IMR-90 (cell line): ENCODE measurements at regions not wholly inside any gene's neighbourhood (a gene's known extent, or its start where the extent isn't known, plus 50 kb on each side); places are given as distances from the start of the nearest gene placed in this dataset.

Experiments used
- ATAC-seq: fragments of 200-7000 bp; cut with Tn5 transposase; 2 replicates; pipeline ENCODE4 v1.9.1; 2020; ENCODE audit warnings: low read depth, mild to moderate bottlenecking, moderate library complexity
- BruUV-seq: library from RNA; stranded (reverse); fragments of 400-500 nt; replicated peaks from 2 replicates; lab custom pipeline; 2021; lab: Mats Ljungman, UMichigan
- CTCF ChIA-PET: fragments of 300-600 bp; formaldehyde crosslinking; extraction: SDS; loops from one replicate; lab custom pipeline; 2021; ENCODE audit warnings: antibody characterized with exemption; lab: Yijun Ruan, JAX
- POLR2A ChIA-PET: fragments of 300-600 bp; sonication (Branson Sonifier 250); formaldehyde crosslinking; loops from one replicate; lab custom pipeline; 2022; ENCODE audit warnings: antibody characterized with exemption; ENCODE audit not compliant: unreplicated experiment; lab: Charles Lee
- DNase-seq: peaks from one replicate; pipeline ENCODE4 v3.0.0; 2013
- H2AFZ ChIP-seq: replicated peaks from 2 replicates; pipeline ENCODE3; 2013; ENCODE audit warnings: low read length, mild to moderate bottlenecking; ENCODE audit not compliant: poor library complexity
- H2AK5ac ChIP-seq: 2 replicates; pipeline ENCODE4 v1.6.1; 2013; ENCODE audit warnings: low read depth, low read length, inconsistent platforms
- H2AK9ac ChIP-seq: replicated peaks from 2 replicates; pipeline ENCODE3; 2013; ENCODE audit warnings: mild to moderate bottlenecking, low read depth, low read length, moderate library complexity; ENCODE audit not compliant: poor library complexity
- H2BK120ac ChIP-seq: 2 replicates; pipeline ENCODE4 v1.6.1; 2013; ENCODE audit warnings: low read depth, low read length, inconsistent platforms
- H2BK15ac ChIP-seq: 3 replicates; pipeline ENCODE4 v1.6.1; 2013; ENCODE audit warnings: low read depth, low read length, inconsistent platforms
- H2BK20ac ChIP-seq: 2 replicates; pipeline ENCODE4 v1.6.1; 2013; ENCODE audit warnings: low read depth, mild to moderate bottlenecking, inconsistent platforms, low read length, moderate library complexity
- H2BK5ac ChIP-seq: 2 replicates; pipeline ENCODE4 v1.6.1; 2013; ENCODE audit warnings: mild to moderate bottlenecking, low read depth, low read length, inconsistent platforms; ENCODE audit not compliant: poor library complexity, severe bottlenecking
- H3K14ac ChIP-seq: replicated peaks from 2 replicates; pipeline ENCODE4 v1.6.1; 2013; ENCODE audit warnings: low read depth, low read length, inconsistent platforms
- H3K18ac ChIP-seq: 2 replicates; pipeline ENCODE4 v1.6.1; 2013; ENCODE audit warnings: low read depth, low read length, control low read depth
- H3K23ac ChIP-seq: 2 replicates; pipeline ENCODE4 v1.6.1; 2013; ENCODE audit warnings: low read depth, low read length, inconsistent platforms
- H3K27ac ChIP-seq: 2 replicates; pipeline ENCODE4 v1.5.1; 2013; ENCODE audit warnings: mild to moderate bottlenecking, control low read depth, low read length; ENCODE audit not compliant: insufficient read depth
- H3K27me3 ChIP-seq: 2 replicates; pipeline ENCODE4 v1.6.1; 2013; ENCODE audit warnings: low read length; ENCODE audit not compliant: control insufficient read depth, insufficient read depth
- H3K36me3 ChIP-seq: 2 replicates; pipeline ENCODE4 v1.6.1; 2013; ENCODE audit warnings: low read length, mixed read lengths; ENCODE audit not compliant: control insufficient read depth, insufficient read depth
- H3K4ac ChIP-seq: 2 replicates; pipeline ENCODE4 v1.6.1; 2013; ENCODE audit warnings: low read depth, low read length, inconsistent platforms
- H3K4me1 ChIP-seq: 2 replicates; pipeline ENCODE4 v1.6.1; 2013; ENCODE audit warnings: low read length, mixed read lengths; ENCODE audit not compliant: control insufficient read depth, insufficient read depth
- H3K4me2 ChIP-seq: 2 replicates; pipeline ENCODE4 v1.6.1; 2013; ENCODE audit warnings: low read depth, mild to moderate bottlenecking, control low read depth, low read length, moderate library complexity
- H3K4me3 ChIP-seq: 2 replicates; pipeline ENCODE4 v1.5.1; 2013; ENCODE audit warnings: low read depth, mild to moderate bottlenecking, control low read depth, low read length, moderate library complexity; ENCODE audit not compliant: insufficient read depth
- H3K56ac ChIP-seq: 2 replicates; pipeline ENCODE4 v1.6.1; 2013; ENCODE audit warnings: low read length, inconsistent platforms; ENCODE audit not compliant: insufficient read depth; ENCODE audit errors: extremely low read depth
- H3K79me1 ChIP-seq, 2 experiments: 2 replicates each; pipeline ENCODE4 v1.6.1; 2013; ENCODE audit warnings: low read length in 2 of 2, inconsistent platforms in 1 of 2, low read depth in 1 of 2
- H3K9ac ChIP-seq: 2 replicates; pipeline ENCODE4 v1.6.1; 2013; ENCODE audit warnings: low read depth, low read length, control low read depth
- H3K9me1 ChIP-seq: 2 replicates; pipeline ENCODE4 v1.6.1; 2013; ENCODE audit warnings: low read length, inconsistent platforms; ENCODE audit not compliant: insufficient read depth
- H3K9me3 ChIP-seq: 2 replicates; pipeline ENCODE4 v1.6.1; 2013; ENCODE audit warnings: low read length; ENCODE audit not compliant: control insufficient read depth, insufficient read depth
- H4K20me1 ChIP-seq: 2 replicates; pipeline ENCODE4 v1.6.1; 2013; ENCODE audit warnings: low read length, inconsistent platforms; ENCODE audit not compliant: insufficient read depth
- H4K5ac ChIP-seq: 2 replicates; pipeline ENCODE4 v1.6.1; 2013; ENCODE audit warnings: mild to moderate bottlenecking, low read depth, low read length, control low read depth
- H4K8ac ChIP-seq, 2 experiments: 2 replicates each; pipeline ENCODE4 v1.6.1; 2013; ENCODE audit warnings: low read depth in 2 of 2, low read length in 2 of 2, control low read depth in 1 of 2, inconsistent platforms in 1 of 2
- H4K91ac ChIP-seq: 2 replicates; pipeline ENCODE4 v1.6.1; 2013; ENCODE audit warnings: low read depth, low read length, inconsistent platforms; ENCODE audit not compliant: insufficient read depth
- BHLHE40 ChIP-seq: fragments of 150-350 bp; IDR thresholded peaks from 2 replicates; pipeline ENCODE4 v1.6.1; 2016; ENCODE audit warnings: mild to moderate bottlenecking, low read depth, low read length
- CEBPB ChIP-seq: IDR thresholded peaks from 2 replicates; pipeline ENCODE4 v1.6.1; 2012; ENCODE audit warnings: low read depth, low read length, improper control_type of control experiment
- CHD1 ChIP-seq: IDR thresholded peaks from 2 replicates; pipeline ENCODE4 v1.6.1; 2012; ENCODE audit warnings: low read depth, low read length, improper control_type of control experiment
- CTCF ChIP-seq: conservative IDR thresholded peaks from 2 replicates; pipeline ENCODE4 v1.5.1; 2012; ENCODE audit warnings: mild to moderate bottlenecking, low read depth, low read length, improper control_type of control experiment
- ELK1 ChIP-seq: fragments of 150-350 bp; IDR thresholded peaks from 2 replicates; pipeline ENCODE4 v1.6.1; 2016; ENCODE audit warnings: low read depth, mild to moderate bottlenecking, low read length, moderate library complexity, borderline replicate concordance
- FOS ChIP-seq: fragments of 150-350 bp; IDR thresholded peaks from 2 replicates; pipeline ENCODE4 v1.6.1; 2016; ENCODE audit warnings: low read depth, low read length
- MAFK ChIP-seq: IDR thresholded peaks from 2 replicates; pipeline ENCODE4 v1.6.1; 2012; ENCODE audit warnings: low read depth, low read length, improper control_type of control experiment
- MAZ ChIP-seq: IDR thresholded peaks from 2 replicates; pipeline ENCODE4 v1.6.1; 2012; ENCODE audit warnings: low read depth, mild to moderate bottlenecking, low read length, improper control_type of control experiment, moderate library complexity, borderline replicate concordance
- MXI1 ChIP-seq: IDR thresholded peaks from 2 replicates; pipeline ENCODE4 v1.6.1; 2012; ENCODE audit warnings: low read depth, mild to moderate bottlenecking, low read length, moderate library complexity, borderline replicate concordance
- NFE2L2 ChIP-seq: fragments of 150-350 bp; IDR thresholded peaks from 2 replicates; pipeline ENCODE4 v1.6.1; 2016; ENCODE audit warnings: low read depth, mild to moderate bottlenecking, low read length
- POLR2A ChIP-seq: IDR thresholded peaks from 2 replicates; pipeline ENCODE4 v1.6.1; 2012; ENCODE audit warnings: mild to moderate bottlenecking, low read depth, low read length
- RAD21 ChIP-seq: IDR thresholded peaks from 2 replicates; pipeline ENCODE4 v1.6.1; 2012; ENCODE audit warnings: low read length, improper control_type of control experiment
- RCOR1 ChIP-seq: IDR thresholded peaks from 2 replicates; pipeline ENCODE4 v1.6.1; 2012; ENCODE audit warnings: mild to moderate bottlenecking, low read length, improper control_type of control experiment; ENCODE audit not compliant: insufficient replicate concordance
- RFX5 ChIP-seq: IDR thresholded peaks from 2 replicates; pipeline ENCODE4 v1.8.0; 2012; ENCODE audit warnings: low read depth, mild to moderate bottlenecking, low read length, moderate library complexity
- SMC3 ChIP-seq: fragments of 150-350 bp; IDR thresholded peaks from 2 replicates; pipeline ENCODE4 v1.6.1; 2016; ENCODE audit warnings: low read depth, mild to moderate bottlenecking, antibody characterized with exemption, low read length, moderate library complexity
- USF2 ChIP-seq: fragments of 150-350 bp; IDR thresholded peaks from 2 replicates; pipeline ENCODE4 v1.6.1; 2017; ENCODE audit warnings: mild to moderate bottlenecking, antibody characterized with exemption, low read length, low read depth
- dilution Hi-C: fragments of 300-500 bp; cut with HindIII; formaldehyde crosslinking; loops from one replicate; pipeline ENCODE4 v1.14.3; 2018; ENCODE audit warnings: low sequenced_read_pairs; ENCODE audit not compliant: unreplicated experiment
- in situ Hi-C: fragments of 300-500 bp; cut with MboI; formaldehyde crosslinking; loops from 3 replicates; pipeline ENCODE4 v1.14.3; 2019; ENCODE audit warnings: low sequenced_read_pairs, inconsistent platforms, mixed read lengths
- intact Hi-C: fragments of 100-400 bp; cut with micrococcal nuclease; formaldehyde crosslinking; loops from 2 replicates; pipeline ENCODE4 v1.10.0; 2022

GRCh38 chr2:56523816-56524215, 340.0 kb downstream of the CCDC85A start:
- H4K5ac ChIP-seq: no peak overlapping the region
- no peak overlapping the region for H4K8ac ChIP-seq
- no peak overlapping the region for H3K4me3 ChIP-seq
- no peak overlapping the region for H3K4me2 ChIP-seq
- intact Hi-C loops (no loop called here), dilution Hi-C loops (no loop called here), in situ Hi-C loops (no loop called here)
- H2AK5ac ChIP-seq: no peak overlapping the region
- no peak for TF ChIP-seq MXI1
- no peak for TF ChIP-seq CHD1
- no peak for TF ChIP-seq RFX5
- TF ChIP-seq NFE2L2: no peak
- no peak for TF ChIP-seq BHLHE40
- TF ChIP-seq RCOR1: no peak
- no peak for TF ChIP-seq SMC3
- no peak for TF ChIP-seq MAZ
- no peak for TF ChIP-seq FOS
- no peak for TF ChIP-seq CTCF
- TF ChIP-seq ELK1: no peak
- no peak for TF ChIP-seq RAD21
- no peak for TF ChIP-seq MAFK
- TF ChIP-seq POLR2A: no peak
- no peak for TF ChIP-seq USF2
- TF ChIP-seq CEBPB: no peak
- ATAC-seq (no peak), DNase-seq (no peak)
- no peak overlapping the region for H2BK5ac ChIP-seq
- H4K20me1 ChIP-seq: no peaks in the 10 kb centered on the region
- H3K9ac ChIP-seq: no peak overlapping the region
- POLR2A ChIA-PET: no interaction called here
- H3K18ac ChIP-seq: no peak overlapping the region
- no peaks in the 10 kb centered on the region for H3K27me3 ChIP-seq
- H3K36me3 ChIP-seq: no peaks in the 10 kb centered on the region
- H3K79me1 ChIP-seq: no peaks in the 10 kb centered on the region
- no peaks in the 10 kb centered on the region for H3K9me1 ChIP-seq
- no peak overlapping the region for H2BK15ac ChIP-seq
- H3K23ac ChIP-seq: no peak overlapping the region
- H3K27ac ChIP-seq: no peak overlapping the region
- no peaks in the 10 kb centered on the region for H3K4me1 ChIP-seq
- CTCF ChIA-PET: no interaction called here
- no TSS peak for BruUV-seq
- H2BK20ac ChIP-seq: no peak overlapping the region
- H2BK120ac ChIP-seq: no peak overlapping the region
- no peak overlapping the region for H3K4ac ChIP-seq
- 0 out of 2 replicates have a peak, but pooled peaks cover 2% of the 10 kb centered on the region for H3K9me3 ChIP-seq
- no peak overlapping the region for H3K56ac ChIP-seq
- no peak overlapping the region for H2AFZ ChIP-seq
- H3K14ac ChIP-seq: no peak overlapping the region
- no peak overlapping the region for H4K91ac ChIP-seq
- H2AK9ac ChIP-seq: no peak overlapping the region
